GM21515 (cell line): ENCODE measurements at regions not wholly inside any gene's neighbourhood (a gene's known extent, or its start where the extent isn't known, plus 50 kb on each side); places are given as distances from the start of the nearest gene placed in this dataset.
A peak's percentile ranks its signal among the peaks of the same experiment; 100 is the strongest.
"Not testable (repeated sequence)": the region's sequence is repeated elsewhere in the genome, so short reads cannot be mapped to it uniquely, and the experiment has no call there.

Experiments
- ATAC-seq: cut with Tn5 transposase; IDR thresholded peaks from one replicate; pipeline ENCODE4 v1.9.1; 2021; ENCODE audit not compliant: unreplicated experiment

DNA sequence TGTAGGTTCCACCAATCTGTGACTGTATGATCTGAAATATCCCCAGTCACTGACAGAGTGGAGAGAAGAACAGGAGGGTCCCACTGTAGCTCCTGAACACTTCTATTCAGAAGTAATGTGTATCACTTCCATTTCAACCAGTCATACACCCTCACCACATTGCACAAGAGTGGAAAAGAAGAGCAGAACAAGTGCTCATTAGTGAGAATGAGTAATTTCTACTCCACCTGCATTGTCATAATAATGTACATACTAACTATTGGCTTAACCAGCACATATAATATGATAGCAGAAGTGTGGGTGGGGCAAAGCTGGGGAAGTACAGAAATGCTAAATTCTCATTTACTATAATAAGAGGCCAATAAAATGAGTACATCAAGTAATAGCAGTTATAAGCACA, 342.7 kb downstream of the LMO7 start:
- ATAC-seq = no peak

DNA sequence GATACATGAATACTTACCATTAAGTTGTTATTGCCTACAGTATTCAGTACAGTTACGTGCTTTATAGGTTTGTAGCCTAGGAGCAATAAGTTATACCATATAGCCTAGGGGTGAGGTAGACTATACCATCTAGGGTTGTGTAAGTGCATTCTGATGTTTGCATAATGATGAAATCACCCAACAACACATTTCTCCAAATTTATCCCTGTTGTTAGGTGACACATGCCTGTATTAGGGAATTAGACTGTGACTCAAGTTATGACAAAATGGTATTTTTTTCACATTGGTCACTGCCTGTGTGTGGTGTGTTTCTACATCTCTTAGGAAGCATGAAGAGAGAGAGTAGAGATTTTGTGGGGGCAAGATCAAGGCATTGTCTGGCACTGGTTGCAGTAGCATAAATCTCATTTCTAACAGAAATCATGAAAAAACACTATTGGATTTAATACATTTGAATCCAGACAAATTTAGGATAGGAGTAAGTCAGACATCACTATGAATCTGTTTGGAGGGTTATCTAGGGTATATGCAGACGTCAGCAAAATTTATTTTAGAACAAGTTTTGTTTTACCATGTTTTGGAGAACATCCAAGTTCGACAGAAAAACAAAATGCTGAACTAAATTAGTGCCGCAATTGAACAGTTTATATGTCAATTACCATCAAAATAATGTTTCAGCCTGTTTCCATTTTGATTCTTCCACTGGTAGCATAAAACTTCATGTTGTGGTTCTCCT, 332.1 kb downstream of the LMO7 start:
- no peak for ATAC-seq

DNA sequence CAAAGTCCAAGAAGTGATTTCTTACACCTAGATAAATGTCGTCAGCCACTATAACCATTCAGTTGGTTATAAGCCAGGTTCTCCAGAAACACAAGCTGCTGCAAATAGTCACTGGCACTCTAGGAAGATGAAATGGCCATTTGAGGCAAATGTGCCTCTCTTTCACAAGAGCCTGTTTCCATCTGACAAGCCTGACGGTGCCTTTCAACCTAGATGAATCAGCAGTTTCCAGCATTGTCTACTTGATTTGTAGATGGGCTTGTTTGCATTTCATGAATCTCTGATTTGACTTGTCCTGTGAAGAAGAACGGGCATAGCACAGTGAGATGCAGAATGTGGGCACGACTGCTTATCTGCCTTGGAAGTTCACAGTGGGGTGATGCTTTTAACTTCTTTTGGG, 327.2 kb downstream of the LMO7 start:
- no peak for ATAC-seq

DNA sequence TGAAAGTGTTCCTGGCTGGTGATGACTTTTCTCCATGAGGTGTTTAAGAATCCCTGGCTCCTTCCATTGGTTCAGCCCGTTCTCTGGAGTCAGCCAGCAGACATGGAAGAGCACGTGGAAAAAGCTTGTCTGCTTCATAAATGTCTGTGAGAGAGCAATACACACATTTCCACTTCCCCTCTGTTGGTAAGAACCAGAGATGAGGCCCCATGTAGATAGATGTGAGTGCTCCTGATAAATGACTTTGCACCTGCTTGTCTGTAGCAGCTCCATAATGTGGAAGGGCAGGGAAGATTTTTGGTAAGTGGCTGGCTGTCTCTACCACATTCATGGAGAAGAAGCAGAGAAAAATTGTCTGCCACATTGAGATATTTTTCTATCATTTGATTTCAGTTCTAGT, 325.8 kb downstream of the LMO7 start:
- ATAC-seq = no peak

DNA sequence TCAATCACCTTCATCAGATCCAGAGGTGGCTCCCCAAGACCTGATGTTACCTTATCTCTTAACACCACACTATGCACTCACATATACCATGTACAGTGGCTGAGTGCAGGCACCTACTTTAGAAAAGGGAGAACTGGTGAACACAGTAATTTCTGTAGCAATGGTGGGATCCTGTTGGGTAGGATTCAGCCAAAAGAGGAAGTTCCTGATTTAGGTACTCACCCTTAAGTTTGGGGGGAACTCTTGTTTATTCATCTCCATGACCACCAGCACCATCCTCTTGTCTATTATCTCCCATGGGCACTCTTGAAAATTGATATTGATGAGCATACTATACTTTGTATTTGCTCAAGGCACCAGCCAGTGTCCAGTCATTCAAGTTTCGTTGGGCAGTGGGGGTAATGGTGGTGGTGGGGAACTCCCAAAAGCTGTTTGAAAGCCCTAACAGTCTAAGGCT, 324.4 kb downstream of the LMO7 start:
- peak; percentile 91 for ATAC-seq

DNA sequence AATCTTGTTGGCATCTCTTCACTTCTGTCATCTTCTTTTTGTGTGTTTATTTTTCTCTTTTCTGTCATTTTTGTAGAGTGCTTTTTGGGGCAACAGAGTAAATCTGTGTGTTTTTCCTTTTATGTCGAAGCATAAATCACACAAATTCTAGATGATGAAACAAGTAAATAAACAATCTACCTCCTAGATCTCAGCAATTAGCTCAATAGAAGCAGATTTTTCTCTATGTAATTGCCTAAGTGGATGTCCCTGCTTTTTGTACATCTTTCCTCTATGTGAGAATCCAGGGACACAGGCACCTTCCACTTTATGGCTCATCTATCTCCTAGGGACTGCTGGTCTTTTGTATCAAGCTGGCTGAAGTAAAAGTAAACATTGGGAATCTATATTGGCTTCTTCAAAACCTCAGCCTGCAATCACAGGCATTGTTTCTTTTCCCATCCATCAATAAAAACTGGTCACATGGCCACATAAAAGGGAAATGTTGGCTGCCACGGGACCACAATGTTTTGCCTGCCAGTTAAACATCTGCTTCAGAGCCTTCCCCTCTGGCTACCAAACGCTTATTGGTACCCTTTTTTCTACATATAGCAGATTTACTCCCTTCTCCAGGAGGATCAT, 323.8 kb downstream of the LMO7 start:
- ATAC-seq = peak; percentile 9

DNA sequence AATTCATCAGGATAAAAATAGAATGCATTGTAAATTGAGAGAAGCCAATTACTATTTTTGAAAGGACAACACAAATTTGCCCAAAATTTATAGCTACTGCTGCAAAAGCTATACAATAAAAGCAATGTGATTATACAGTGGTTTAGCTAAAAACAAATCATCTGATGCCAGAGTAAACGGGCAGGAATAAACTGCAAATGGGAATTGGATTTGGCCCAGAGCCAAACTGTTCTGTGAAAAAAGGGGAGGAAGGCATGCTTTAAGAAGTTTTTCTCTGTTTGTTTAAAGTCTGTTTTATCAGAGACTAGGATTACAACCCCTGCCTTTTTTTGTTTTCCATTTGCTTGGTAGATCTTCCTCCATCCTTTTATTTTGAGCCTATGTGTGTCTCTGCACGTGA, 317.5 kb downstream of the LMO7 start:
- ATAC-seq = not testable (repeated sequence)

DNA sequence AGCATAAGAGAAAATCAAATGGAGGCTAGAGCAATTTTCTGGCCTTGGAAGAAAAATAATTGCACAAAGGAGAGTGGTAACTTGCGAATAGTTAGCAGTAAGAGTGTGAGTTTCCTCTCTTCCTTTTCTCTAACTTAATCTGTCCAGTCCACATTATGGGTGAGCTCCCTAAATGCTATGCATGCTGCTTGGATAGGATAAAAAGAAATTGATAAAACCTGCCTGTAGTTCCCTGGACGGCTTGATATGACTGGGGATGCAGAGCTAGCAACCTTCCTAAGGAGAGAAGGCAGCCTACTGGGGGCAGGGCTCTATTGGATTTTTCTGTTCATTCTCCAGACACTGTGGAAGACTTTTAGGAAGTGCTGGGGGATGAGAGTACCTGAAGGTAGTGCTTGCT, 311.3 kb downstream of the LMO7 start:
- no peak for ATAC-seq

DNA sequence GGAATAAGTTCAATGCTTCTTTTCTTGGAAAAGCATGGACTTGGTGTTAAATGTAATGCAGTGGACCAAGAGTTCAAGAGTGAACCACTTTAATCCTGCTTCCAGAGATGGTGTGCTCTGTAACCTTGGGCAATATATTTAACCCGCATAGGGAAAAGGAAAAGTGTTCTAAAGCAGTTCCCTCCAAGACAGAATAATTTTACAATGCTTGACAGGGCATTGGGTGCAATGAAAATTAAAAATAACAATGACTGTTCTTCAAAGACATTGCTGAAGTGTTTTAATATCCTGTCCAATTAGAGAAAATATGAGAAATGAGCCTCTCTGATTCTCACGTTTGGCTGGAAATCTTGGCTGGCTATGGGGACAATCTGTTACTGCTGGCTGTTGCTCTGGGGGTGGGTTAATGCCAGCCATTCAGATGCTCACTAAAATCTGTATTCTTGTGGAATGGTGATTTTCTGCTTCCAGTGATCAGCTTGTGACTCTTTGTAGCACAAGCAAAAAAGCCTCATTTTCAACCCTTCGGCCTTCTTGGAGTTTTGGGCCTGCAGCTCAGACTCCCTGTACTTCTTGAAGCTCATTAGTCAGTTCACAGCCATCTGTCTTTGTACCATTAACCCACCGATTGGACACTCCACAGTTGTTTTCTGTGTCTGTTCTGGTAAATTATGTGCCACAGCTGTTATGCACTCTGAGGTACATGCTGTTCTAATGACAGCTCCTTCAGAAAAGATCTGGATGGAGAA, 310.6 kb downstream of the LMO7 start:
- no peak for ATAC-seq

DNA sequence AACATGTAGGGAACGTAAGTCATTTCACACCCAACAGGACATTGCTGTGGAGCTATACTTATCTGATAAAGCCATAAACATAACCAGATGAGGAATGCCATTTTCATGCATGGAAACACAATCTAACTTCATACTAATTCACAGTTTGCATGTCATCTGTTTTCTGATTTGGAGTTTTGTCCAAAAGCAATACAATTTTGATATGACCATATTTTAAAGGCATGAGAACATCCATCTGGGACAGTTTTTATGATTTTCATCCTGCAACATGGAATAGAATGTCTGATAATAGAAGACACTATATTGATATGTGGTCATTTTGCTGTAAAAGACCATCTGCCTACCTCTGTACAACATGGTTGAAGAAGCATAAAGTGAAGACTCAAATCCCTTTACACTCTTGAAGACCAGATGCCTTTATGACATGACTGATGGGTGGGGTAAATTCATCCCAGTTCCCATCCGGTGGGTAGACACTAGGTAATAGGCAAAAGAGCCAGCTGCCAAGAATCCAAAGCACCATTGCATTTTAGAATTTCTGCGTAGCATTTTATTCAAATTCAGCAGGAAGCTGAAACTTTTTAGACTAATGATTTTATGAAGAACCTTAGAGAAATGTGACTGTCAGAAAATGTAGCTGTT, 309.8 kb downstream of the LMO7 start:
- ATAC-seq = no peak

DNA sequence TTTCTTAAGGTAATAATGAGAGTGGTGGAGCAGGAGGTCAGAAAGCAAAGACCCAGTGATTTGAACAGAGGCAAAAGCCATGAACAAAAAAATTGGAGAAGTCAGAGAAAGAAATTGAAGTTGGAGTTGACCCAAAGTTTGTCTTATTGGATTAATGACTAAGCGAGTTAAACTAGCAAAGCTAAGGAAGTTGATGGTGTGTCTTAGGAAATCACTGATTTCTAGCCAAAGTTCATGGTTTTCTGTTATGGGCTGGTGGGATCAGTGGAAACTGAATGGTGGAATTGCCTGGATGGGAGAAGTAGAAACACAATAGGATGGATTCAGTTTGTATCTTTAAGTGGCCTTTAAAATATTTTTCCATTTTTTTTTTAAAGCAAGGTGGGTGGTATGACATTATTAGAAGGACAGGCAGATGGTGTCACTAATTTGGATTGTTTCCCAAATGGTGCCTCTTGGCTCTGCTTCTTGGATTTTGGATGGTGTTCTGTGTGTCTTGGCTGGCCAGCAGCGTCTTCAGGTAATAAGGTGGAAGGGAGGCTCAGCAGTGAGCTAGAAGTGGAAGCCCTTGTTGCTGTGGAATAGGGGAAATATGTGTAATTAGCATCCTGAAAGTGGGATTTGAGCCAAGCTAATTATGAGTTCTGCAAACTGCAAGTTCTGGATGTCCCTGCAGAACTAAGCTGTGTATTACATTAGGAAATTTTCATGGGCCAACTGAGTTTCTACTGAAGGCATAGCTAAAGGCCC, 302.9 kb downstream of the LMO7 start:
- no peak for ATAC-seq

DNA sequence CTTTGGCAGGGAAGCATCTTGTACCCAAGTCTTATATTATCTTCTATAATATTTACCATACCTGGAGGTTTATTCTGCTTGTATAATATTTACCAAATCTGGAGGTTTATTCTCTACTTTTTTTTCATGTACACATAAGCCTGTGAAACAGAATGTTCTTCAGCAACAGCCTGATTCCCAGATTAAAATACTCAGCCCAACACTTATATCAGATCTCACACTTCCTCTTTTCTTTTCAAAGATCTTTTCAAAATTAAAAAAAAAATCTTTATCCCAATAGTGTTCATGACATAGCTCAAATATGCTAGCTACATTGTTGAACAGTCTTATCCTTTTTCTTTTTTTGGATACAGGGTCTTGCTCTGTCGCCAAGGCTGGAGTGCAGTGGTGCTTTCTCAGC, 300.7 kb downstream of the LMO7 start:
- ATAC-seq = no peak

DNA sequence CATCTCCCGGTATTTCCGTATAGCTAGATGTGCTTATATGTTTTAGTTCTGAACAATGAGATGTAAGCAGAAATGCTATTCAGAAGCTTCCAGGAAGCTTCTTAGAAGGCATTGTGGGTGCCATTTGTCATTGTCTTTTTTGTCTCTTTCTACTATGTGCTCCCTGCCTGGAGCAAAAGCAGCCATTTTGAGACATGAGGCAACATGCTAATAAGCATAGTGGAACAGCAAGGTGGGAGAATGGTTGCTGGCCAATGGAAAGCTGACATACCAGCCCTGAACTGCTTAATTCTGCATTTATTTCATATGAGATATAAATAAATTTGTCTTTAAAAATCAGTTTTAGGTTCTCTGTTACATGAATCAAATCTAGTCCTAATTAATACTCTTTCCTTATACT, 299.7 kb downstream of the LMO7 start:
- no peak for ATAC-seq

DNA sequence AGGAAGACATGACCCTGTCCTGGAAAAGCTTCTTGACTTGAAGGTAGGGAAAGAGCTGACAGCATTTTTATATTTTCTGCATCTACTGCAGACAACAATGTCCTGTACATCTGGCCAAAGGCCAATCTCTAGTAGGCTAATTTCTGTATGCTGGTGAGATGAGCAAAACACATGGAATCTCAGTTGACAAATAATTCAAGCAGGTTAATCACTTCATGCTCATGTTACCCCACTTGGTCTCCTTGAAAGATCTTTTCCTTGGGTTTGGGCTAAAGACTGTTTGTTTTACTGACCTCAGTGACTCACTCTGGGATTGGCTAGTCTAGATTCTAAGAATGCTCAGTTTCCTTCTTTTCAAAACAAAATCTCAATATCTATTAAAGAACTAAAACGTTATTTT, 298.8 kb downstream of the LMO7 start:
- ATAC-seq = no peak

DNA sequence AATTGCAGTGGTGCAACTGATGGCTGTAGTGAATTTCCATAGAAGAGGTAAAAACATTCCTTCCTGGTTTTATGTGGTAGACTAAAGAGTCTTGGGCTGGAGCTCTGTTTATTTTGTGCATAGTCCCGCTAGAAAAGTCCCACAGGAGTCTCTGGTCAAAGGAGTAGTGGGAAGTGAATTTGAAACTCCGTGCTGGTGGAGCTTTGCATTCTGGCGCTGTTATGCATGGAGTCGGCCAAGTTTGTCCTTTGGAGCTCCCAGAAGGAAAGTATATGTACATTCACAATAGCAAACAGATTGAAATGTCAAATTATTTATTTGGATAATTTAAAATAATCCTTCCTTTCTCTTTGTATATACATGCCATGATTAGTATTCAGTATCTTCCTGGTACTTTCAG, 296.5 kb downstream of the LMO7 start:
- ATAC-seq = no peak

DNA sequence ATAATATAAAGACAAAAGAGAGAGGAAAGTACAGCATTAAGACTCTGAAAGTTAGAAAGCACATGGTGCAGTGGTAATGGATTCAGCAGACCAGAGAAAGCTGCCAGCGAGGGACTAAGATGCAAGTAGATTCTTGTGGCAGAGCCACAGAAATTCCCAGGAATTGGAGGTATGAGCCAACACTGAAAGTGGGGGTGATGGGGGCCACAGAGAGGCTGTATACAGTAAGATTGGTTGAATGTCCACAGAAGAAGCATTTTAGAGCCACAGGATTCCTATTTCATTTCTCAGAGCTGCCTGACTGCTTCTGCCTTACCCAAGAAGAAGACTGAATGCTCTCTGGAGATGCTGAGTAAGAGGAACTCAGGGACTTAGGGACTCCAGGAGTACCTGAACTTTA, 295.0 kb downstream of the LMO7 start:
- no peak for ATAC-seq

DNA sequence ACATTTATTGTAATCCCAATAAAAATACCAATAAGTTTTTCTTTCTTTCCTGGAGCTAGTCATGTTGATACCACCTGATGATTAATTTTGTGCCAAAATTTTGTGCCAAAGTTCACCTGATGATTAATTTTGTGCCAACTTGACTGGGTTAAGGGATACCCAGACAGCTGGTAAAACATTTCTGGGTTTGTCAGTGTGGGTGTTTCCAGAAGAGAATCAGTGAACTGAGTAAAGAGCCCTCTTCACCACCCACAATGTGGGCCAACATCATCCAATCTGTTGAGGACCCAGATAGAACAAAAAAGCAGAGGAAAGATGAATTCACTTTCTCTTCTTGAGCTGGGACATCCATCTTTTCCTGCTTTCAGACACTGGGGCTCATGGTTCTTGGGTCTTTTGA, 292.9 kb downstream of the LMO7 start:
- ATAC-seq = no peak

DNA sequence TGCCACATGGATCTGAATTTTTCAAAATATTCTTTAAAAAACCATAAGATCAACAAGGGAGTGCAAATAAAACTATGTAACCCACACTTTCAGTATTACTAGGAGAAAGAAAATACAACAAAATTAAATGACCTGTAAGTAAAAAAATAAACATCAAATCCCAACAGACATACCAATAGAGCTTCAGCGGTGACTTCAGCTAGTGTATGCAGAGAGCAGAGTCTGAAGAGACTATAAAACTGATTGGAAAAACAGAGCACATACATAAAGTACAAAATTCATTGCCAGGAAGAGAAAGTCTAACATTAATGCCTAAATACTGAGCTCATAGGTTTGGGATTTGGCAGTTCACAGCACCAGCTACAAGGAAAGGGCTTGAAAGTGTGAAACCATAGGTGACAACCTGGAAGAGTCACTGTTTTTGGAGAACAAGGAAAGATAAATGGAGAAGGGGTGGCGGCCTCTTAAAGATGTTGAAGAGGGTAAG, 291.1 kb downstream of the LMO7 start:
- no peak for ATAC-seq

DNA sequence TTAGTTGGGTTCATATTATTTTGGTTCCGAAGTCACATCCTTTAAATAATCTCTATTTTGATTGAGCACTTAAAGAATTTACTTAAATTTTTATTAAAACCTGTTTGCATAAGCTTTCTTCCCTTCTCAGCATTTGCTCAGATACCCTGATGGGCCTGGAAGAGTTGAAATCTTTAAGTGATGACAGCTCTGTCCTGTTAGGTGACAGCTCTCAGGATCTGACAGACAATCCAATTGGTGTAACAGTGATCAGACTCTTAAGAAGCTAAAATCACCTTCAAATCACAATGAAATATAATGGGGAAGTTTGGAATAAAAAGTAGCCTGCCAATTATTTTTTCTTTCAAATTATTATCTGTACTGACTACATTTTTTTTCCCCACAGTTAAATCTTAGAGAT, 284.4 kb downstream of the LMO7 start:
- no peak for ATAC-seq

DNA sequence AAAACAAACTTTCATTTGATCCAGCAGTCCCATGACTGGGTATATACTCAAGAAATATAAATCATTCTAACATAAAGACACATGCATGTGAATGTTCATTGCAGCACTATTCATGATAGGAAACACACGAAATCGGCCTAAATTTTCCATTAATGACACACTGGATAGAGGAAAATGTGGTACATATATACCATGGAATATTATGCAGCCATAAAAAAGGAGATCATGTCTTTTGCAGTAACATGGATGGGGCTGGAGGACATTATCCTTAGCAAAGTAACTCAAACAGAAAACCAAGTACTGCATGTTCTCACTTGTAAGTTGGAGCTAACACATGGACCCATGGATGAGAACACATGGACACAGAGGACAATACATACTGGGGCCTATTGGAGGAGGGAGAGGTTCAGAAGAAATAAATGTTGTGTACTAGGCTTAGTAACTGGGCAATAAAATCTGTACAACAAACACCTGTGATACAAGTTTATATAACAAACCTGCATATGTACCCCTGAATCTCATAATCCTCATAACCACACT, 283.6 kb downstream of the LMO7 start:
- ATAC-seq = no peak

DNA sequence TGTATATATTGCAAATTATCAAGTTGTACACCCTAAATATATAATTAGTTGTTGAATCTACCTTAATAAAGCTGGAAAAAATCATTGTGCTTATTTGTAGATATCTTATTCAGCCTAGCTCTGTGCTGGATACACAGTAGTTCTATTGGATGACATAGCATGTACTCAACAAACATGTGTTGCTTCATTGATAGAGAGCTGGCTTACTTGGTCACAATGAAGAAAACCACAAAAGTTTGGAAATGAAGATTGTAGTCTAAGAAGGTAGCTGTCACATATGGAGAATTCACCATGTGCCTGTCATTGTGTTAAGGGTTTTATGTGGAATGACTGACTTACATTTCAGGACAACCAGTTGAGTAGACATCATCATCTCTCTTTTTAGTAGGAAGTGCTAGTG, 278.9 kb downstream of the LMO7 start:
- no peak for ATAC-seq
